GM23338 (cell line): ENCODE measurements at regions not wholly inside any gene's neighbourhood (a gene's known extent, or its start where the extent isn't known, plus 50 kb on each side); places are given as distances from the start of the nearest gene placed in this dataset.

Experiments
- ATAC-seq: fragments of 200-7000 bp; cut with Tn5 transposase; 3 replicates; pipeline ENCODE4 v1.9.1; 2020
- DNase-seq: peaks from one replicate; pipeline ENCODE4 v3.0.0-alpha.2; 2015; ENCODE audit warnings: low spot score
- H2AFZ ChIP-seq: fragments of 200-600 bp; sonication (generic); 2 replicates; pipeline ENCODE4 v1.8.0; 2016; ENCODE audit warnings: antibody characterized with exemption, mild to moderate bottlenecking, moderate library complexity
- H3F3A ChIP-seq: fragments of 200-600 bp; sonication (generic); replicated peaks from 2 replicates; pipeline ENCODE4 v1.8.0; 2017; ENCODE audit warnings: antibody characterized with exemption, mixed run types, low read depth
- H3K27ac ChIP-seq: fragments of 200-600 bp; sonication (generic); 2 replicates; pipeline ENCODE4 v1.6.1; 2016; ENCODE audit warnings: low read depth
- H3K27me3 ChIP-seq: fragments of 200-600 bp; sonication (generic); 2 replicates; pipeline ENCODE4 v1.8.0; 2016; ENCODE audit warnings: mild to moderate bottlenecking, mixed run types, moderate library complexity; ENCODE audit not compliant: insufficient read depth
- H3K36me3 ChIP-seq: fragments of 200-600 bp; sonication (generic); 2 replicates; pipeline ENCODE4 v1.8.0; 2016; ENCODE audit warnings: mild to moderate bottlenecking; ENCODE audit not compliant: insufficient read depth
- H3K4me1 ChIP-seq: fragments of 200-600 bp; sonication (generic); 2 replicates; pipeline ENCODE4 v1.8.0; 2016; ENCODE audit warnings: mild to moderate bottlenecking, moderate library complexity; ENCODE audit not compliant: insufficient read depth
- H3K4me2 ChIP-seq: fragments of 200-600 bp; sonication (generic); 2 replicates; pipeline ENCODE4 v1.7.1; 2017; ENCODE audit warnings: mixed run types
- H3K4me3 ChIP-seq: fragments of 200-600 bp; sonication (generic); 2 replicates; pipeline ENCODE4 v1.6.1; 2016; ENCODE audit warnings: mixed run types
- H3K79me2 ChIP-seq: fragments of 200-600 bp; sonication (generic); replicated peaks from 2 replicates; pipeline ENCODE4 v1.8.0; 2017; ENCODE audit warnings: mild to moderate bottlenecking; ENCODE audit not compliant: insufficient read depth
- H3K9me2 ChIP-seq: fragments of 200-600 bp; sonication (generic); 2 replicates; pipeline ENCODE4 v1.8.0; 2017; ENCODE audit not compliant: insufficient read depth
- H4K20me1 ChIP-seq: fragments of 200-600 bp; sonication (generic); replicated peaks from 2 replicates; pipeline ENCODE4 v1.8.0; 2017; ENCODE audit warnings: mild to moderate bottlenecking; ENCODE audit not compliant: insufficient read depth
- H3K27ac Mint-ChIP-seq: 2 replicates; pipeline ENCODE4 v1.8.0; 2020; ENCODE audit warnings: inconsistent platforms, mild to moderate bottlenecking, moderate library complexity, mixed read lengths
- H3K27me3 Mint-ChIP-seq: 3 replicates; pipeline ENCODE4 v1.8.0; 2022; ENCODE audit warnings: low read depth, mild to moderate bottlenecking, moderate library complexity, mixed read lengths, inconsistent platforms; ENCODE audit not compliant: insufficient read depth, poor library complexity
- H3K36me3 Mint-ChIP-seq: 3 replicates; pipeline ENCODE4 v1.8.0; 2021; ENCODE audit warnings: low read depth, mild to moderate bottlenecking, inconsistent platforms, moderate library complexity, mixed read lengths
- H3K4me1 Mint-ChIP-seq: 3 replicates; pipeline ENCODE4 v1.8.0; 2020; ENCODE audit warnings: mild to moderate bottlenecking, inconsistent platforms, mixed read lengths
- H3K4me3 Mint-ChIP-seq: 3 replicates; pipeline ENCODE4 v1.8.0; 2021; ENCODE audit warnings: moderate library complexity, mild to moderate bottlenecking, inconsistent platforms, mixed read lengths
- H3K9me3 Mint-ChIP-seq: 3 replicates; pipeline ENCODE4 v1.8.0; 2020; ENCODE audit warnings: moderate library complexity, mild to moderate bottlenecking, inconsistent platforms, mixed read lengths
- CREB1 ChIP-seq: fragments of 250-450 bp; sonication (Bioruptor Pico); IDR thresholded peaks from 2 replicates; pipeline ENCODE4 v1.5.0; 2020; ENCODE audit warnings: low read depth, mild to moderate bottlenecking, moderate library complexity
- EZH2 ChIP-seq: fragments of 200-600 bp; sonication (generic); IDR thresholded peaks from one replicate; pipeline ENCODE4 v1.8.0; 2017; ENCODE audit warnings: antibody characterized with exemption, mild to moderate bottlenecking, low read depth; ENCODE audit not compliant: unreplicated experiment
- EZH2phosphoT487 ChIP-seq: fragments of 200-600 bp; sonication (generic); IDR thresholded peaks from one replicate; pipeline ENCODE4 v1.8.1; 2018; ENCODE audit warnings: antibody characterized with exemption; ENCODE audit not compliant: unreplicated experiment
- JUNB ChIP-seq: IDR thresholded peaks from one replicate; pipeline ENCODE4 v1.6.1; 2016; ENCODE audit warnings: antibody characterized with exemption; ENCODE audit not compliant: unreplicated experiment
- NANOG ChIP-seq: IDR thresholded peaks from 2 replicates; pipeline ENCODE4 v1.6.1; 2016; ENCODE audit warnings: antibody characterized with exemption, borderline replicate concordance
- POLR2AphosphoS5 ChIP-seq: IDR thresholded peaks from 2 replicates; pipeline ENCODE4 v1.6.1; 2016; ENCODE audit warnings: antibody characterized with exemption, low read depth
- STAT1 ChIP-seq: IDR thresholded peaks from one replicate; pipeline ENCODE4 v1.6.1; 2016; ENCODE audit warnings: antibody characterized with exemption; ENCODE audit not compliant: unreplicated experiment
- ZNF114 ChIP-seq: fragments of 250-450 bp; sonication (Bioruptor Pico); IDR thresholded peaks from 2 replicates; pipeline ENCODE4 v1.5.0; 2020; ENCODE audit warnings: mild to moderate bottlenecking, moderate library complexity
- ZNF331 ChIP-seq: fragments of 250-450 bp; sonication (Bioruptor Pico); IDR thresholded peaks from 2 replicates; pipeline ENCODE4 v1.5.0; 2020; ENCODE audit warnings: low read depth, mild to moderate bottlenecking, moderate library complexity
- TF ChIP-seq, protein P1 (sequence below), 2 experiments: fragments of 200-600 bp in 1 of 2; sonication (generic) in 1 of 2; conservative IDR thresholded peaks; 2 replicates each; pipeline versions ENCODE4 v1.5.1 to v1.6.1; 2016 to 2017; ENCODE audit warnings: antibody characterized with exemption in 2 of 2, low read depth in 2 of 2, mild to moderate bottlenecking in 2 of 2, moderate library complexity in 1 of 2
- TF ChIP-seq, protein P2 (sequence below): IDR thresholded peaks from one replicate; pipeline ENCODE4 v1.6.1; 2018; ENCODE audit warnings: antibody characterized with exemption; ENCODE audit not compliant: unreplicated experiment
- TF ChIP-seq, protein P3 (sequence below): fragments of 250-450 bp; sonication (Bioruptor Pico); IDR thresholded peaks from 2 replicates; pipeline ENCODE4 v1.5.0; 2020; ENCODE audit warnings: mild to moderate bottlenecking, moderate library complexity
- TF ChIP-seq, protein P4 (sequence below): IDR thresholded peaks from 2 replicates; pipeline ENCODE4 v1.6.1; 2016; ENCODE audit warnings: antibody characterized with exemption

DNA sequence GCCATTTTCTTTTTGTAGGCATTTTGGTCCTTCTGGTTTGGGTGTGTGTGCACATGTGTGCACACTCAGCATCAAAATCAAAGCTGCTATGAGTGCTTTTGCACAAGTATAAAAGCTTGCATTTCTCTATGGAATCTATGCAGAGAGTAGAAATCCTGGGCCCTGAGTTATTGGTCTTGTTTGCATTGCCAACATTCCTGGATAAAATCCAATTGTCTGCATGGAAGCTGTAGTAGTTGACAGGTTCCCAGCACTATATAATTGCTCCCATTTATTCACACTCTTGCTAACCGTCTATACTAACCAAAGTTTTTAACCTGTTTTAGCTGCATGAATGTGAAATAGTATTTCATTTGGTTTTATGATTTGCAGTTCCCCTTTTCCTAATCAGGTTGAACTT is 277.0 kb downstream of the FOXA2 start:
- Histone ChIP-seq H3K4me2 (no peak overlapping the region), H4K20me1 (no peaks in the 10 kb centered on the region), H3K79me2 (no peaks in the 10 kb centered on the region), H3F3A (no peaks in the 10 kb centered on the region), H3K4me3 (no peak overlapping the region), H3K27me3 (no peaks in the 10 kb centered on the region), H2AFZ (no peak overlapping the region), H3K36me3 (no peaks in the 10 kb centered on the region), H3K27ac (no peak overlapping the region), H3K4me1 (no peaks in the 10 kb centered on the region; the same call in 1 of the 2 replicates), H3K9me2 (peaks cover 5% of the 10 kb centered on the region)
- H3K4me1 Mint-ChIP-seq, result peaks cover 5% of the 10 kb centered on the region; the same call in 2 of the 3 replicates
- no peak overlapping the region for H3K27ac Mint-ChIP-seq
- TF ChIP-seq, protein P1, sequence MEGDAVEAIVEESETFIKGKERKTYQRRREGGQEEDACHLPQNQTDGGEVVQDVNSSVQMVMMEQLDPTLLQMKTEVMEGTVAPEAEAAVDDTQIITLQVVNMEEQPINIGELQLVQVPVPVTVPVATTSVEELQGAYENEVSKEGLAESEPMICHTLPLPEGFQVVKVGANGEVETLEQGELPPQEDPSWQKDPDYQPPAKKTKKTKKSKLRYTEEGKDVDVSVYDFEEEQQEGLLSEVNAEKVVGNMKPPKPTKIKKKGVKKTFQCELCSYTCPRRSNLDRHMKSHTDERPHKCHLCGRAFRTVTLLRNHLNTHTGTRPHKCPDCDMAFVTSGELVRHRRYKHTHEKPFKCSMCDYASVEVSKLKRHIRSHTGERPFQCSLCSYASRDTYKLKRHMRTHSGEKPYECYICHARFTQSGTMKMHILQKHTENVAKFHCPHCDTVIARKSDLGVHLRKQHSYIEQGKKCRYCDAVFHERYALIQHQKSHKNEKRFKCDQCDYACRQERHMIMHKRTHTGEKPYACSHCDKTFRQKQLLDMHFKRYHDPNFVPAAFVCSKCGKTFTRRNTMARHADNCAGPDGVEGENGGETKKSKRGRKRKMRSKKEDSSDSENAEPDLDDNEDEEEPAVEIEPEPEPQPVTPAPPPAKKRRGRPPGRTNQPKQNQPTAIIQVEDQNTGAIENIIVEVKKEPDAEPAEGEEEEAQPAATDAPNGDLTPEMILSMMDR (conservative IDR thresholded peaks at IDR 0.05; ENCODE audit: low read depth in 2 of 2), result no peak
- TF ChIP-seq JUNB (no peak), EZH2phosphoT487 (no peak), EZH2 (no peak), ZNF331 (CRISPR knock-in tag) (no peak), NANOG (no peak), CREB1 (CRISPR knock-in tag) (no peak), STAT1 (no peak), ZNF114 (CRISPR knock-in tag) (no peak), POLR2AphosphoS5 (no peak)
- TF ChIP-seq, protein P2, sequence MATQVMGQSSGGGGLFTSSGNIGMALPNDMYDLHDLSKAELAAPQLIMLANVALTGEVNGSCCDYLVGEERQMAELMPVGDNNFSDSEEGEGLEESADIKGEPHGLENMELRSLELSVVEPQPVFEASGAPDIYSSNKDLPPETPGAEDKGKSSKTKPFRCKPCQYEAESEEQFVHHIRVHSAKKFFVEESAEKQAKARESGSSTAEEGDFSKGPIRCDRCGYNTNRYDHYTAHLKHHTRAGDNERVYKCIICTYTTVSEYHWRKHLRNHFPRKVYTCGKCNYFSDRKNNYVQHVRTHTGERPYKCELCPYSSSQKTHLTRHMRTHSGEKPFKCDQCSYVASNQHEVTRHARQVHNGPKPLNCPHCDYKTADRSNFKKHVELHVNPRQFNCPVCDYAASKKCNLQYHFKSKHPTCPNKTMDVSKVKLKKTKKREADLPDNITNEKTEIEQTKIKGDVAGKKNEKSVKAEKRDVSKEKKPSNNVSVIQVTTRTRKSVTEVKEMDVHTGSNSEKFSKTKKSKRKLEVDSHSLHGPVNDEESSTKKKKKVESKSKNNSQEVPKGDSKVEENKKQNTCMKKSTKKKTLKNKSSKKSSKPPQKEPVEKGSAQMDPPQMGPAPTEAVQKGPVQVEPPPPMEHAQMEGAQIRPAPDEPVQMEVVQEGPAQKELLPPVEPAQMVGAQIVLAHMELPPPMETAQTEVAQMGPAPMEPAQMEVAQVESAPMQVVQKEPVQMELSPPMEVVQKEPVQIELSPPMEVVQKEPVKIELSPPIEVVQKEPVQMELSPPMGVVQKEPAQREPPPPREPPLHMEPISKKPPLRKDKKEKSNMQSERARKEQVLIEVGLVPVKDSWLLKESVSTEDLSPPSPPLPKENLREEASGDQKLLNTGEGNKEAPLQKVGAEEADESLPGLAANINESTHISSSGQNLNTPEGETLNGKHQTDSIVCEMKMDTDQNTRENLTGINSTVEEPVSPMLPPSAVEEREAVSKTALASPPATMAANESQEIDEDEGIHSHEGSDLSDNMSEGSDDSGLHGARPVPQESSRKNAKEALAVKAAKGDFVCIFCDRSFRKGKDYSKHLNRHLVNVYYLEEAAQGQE, result no peak
- TF ChIP-seq, protein P3, sequence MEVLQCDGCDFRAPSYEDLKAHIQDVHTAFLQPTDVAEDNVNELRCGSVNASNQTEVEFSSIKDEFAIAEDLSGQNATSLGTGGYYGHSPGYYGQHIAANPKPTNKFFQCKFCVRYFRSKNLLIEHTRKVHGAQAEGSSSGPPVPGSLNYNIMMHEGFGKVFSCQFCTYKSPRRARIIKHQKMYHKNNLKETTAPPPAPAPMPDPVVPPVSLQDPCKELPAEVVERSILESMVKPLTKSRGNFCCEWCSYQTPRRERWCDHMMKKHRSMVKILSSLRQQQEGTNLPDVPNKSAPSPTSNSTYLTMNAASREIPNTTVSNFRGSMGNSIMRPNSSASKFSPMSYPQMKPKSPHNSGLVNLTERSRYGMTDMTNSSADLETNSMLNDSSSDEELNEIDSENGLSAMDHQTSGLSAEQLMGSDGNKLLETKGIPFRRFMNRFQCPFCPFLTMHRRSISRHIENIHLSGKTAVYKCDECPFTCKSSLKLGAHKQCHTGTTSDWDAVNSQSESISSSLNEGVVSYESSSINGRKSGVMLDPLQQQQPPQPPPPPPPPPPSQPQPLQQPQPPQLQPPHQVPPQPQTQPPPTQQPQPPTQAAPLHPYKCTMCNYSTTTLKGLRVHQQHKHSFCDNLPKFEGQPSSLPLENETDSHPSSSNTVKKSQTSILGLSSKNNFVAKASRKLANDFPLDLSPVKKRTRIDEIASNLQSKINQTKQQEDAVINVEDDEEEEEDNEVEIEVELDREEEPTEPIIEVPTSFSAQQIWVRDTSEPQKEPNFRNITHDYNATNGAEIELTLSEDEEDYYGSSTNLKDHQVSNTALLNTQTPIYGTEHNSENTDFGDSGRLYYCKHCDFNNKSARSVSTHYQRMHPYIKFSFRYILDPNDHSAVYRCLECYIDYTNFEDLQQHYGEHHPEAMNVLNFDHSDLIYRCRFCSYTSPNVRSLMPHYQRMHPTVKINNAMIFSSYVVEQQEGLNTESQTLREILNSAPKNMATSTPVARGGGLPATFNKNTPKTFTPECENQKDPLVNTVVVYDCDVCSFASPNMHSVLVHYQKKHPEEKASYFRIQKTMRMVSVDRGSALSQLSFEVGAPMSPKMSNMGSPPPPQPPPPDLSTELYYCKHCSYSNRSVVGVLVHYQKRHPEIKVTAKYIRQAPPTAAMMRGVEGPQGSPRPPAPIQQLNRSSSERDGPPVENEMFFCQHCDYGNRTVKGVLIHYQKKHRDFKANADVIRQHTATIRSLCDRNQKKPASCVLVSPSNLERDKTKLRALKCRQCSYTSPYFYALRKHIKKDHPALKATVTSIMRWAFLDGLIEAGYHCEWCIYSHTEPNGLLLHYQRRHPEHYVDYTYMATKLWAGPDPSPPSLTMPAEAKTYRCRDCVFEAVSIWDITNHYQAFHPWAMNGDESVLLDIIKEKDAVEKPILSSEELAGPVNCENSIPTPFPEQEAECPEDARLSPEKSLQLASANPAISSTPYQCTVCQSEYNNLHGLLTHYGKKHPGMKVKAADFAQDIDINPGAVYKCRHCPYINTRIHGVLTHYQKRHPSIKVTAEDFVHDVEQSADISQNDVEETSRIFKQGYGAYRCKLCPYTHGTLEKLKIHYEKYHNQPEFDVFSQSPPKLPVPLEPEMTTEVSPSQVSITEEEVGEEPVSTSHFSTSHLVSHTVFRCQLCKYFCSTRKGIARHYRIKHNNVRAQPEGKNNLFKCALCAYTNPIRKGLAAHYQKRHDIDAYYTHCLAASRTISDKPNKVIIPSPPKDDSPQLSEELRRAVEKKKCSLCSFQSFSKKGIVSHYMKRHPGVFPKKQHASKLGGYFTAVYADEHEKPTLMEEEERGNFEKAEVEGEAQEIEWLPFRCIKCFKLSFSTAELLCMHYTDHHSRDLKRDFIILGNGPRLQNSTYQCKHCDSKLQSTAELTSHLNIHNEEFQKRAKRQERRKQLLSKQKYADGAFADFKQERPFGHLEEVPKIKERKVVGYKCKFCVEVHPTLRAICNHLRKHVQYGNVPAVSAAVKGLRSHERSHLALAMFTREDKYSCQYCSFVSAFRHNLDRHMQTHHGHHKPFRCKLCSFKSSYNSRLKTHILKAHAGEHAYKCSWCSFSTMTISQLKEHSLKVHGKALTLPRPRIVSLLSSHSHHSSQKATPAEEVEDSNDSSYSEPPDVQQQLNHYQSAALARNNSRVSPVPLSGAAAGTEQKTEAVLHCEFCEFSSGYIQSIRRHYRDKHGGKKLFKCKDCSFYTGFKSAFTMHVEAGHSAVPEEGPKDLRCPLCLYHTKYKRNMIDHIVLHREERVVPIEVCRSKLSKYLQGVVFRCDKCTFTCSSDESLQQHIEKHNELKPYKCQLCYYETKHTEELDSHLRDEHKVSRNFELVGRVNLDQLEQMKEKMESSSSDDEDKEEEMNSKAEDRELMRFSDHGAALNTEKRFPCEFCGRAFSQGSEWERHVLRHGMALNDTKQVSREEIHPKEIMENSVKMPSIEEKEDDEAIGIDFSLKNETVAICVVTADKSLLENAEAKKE (CRISPR knock-in tag), result no peak
- TF ChIP-seq, protein P4, sequence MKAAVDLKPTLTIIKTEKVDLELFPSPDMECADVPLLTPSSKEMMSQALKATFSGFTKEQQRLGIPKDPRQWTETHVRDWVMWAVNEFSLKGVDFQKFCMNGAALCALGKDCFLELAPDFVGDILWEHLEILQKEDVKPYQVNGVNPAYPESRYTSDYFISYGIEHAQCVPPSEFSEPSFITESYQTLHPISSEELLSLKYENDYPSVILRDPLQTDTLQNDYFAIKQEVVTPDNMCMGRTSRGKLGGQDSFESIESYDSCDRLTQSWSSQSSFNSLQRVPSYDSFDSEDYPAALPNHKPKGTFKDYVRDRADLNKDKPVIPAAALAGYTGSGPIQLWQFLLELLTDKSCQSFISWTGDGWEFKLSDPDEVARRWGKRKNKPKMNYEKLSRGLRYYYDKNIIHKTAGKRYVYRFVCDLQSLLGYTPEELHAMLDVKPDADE, result no peak
- no peak overlapping the region for H3K4me3 Mint-ChIP-seq
- H3K27me3 Mint-ChIP-seq, result peaks cover 8% of the 10 kb centered on the region
- ATAC-seq (no peak), DNase-seq (no peak)
- no peaks in the 10 kb centered on the region for H3K36me3 Mint-ChIP-seq
- no peaks in the 10 kb centered on the region for H3K9me3 Mint-ChIP-seq
